ENCODE measurements at regions not wholly inside any gene's neighbourhood (a gene's known extent, or its start where the extent isn't known, plus 50 kb on each side); places are given as distances from the start of the nearest gene placed in this dataset.
"Not testable (repeated sequence)": the region's sequence is repeated elsewhere in the genome, so short reads cannot be mapped to it uniquely, and the experiment has no call there.

- no peak for TF ChIP-seq CTCF (IDR thresholded peaks at IDR 0.05; ENCODE audit: low read length, missing control alignments)
- DNase-seq (ENCODE audit: low read depth) = peak; percentile 8
- no peak overlapping the region for H3K4me3 ChIP-seq (replicated peaks; ENCODE audit: low read depth, low read length)
Measured at GRCh38 chr6:166705069-166705468, 78.0 kb upstream of the RPS6KA2 start.

- no peak for TF ChIP-seq CTCF (IDR thresholded peaks at IDR 0.05; ENCODE audit: low read length, missing control alignments)
- DNase-seq (ENCODE audit: low read depth) = no peak
- no peak overlapping the region for H3K4me3 ChIP-seq (replicated peaks; ENCODE audit: low read depth, low read length)
Measured at GRCh38 chr6:166704171-166704570, 77.1 kb upstream of the RPS6KA2 start.

- DNase-seq (ENCODE audit: low read depth) = peak; percentile 24
- no peak for TF ChIP-seq CTCF (IDR thresholded peaks at IDR 0.05; ENCODE audit: low read length, missing control alignments)
Measured at GRCh38 chr6:166703149-166703710, 76.2 kb upstream of the RPS6KA2 start.

GRCh38 chr6:166701424-166701823, 74.4 kb upstream of the RPS6KA2 start:
- DNase-seq (ENCODE audit: low read depth); H3K4me3 ChIP-seq (replicated peaks; ENCODE audit: low read depth, low read length): not testable (repeated sequence)

More at GRCh38 chr6:166703149-166703710, 76.2 kb upstream of the RPS6KA2 start:
- H3K4me3 ChIP-seq (replicated peaks; ENCODE audit: low read depth, low read length) = no peak overlapping the region

GRCh38 chr6:166700871-166701270, 73.8 kb upstream of the RPS6KA2 start:
- not testable (repeated sequence) for DNase-seq (ENCODE audit: low read depth); H3K4me3 ChIP-seq (replicated peaks; ENCODE audit: low read depth, low read length)

GRCh38 chr6:166697113-166697512, 70.1 kb upstream of the RPS6KA2 start:
- H3K4me3 ChIP-seq (replicated peaks; ENCODE audit: low read depth, low read length) = no peak overlapping the region
- TF ChIP-seq CTCF (IDR thresholded peaks at IDR 0.05; ENCODE audit: low read length, missing control alignments) = no peak
- DNase-seq (ENCODE audit: low read depth) = no peak

- no peak for TF ChIP-seq CTCF (IDR thresholded peaks at IDR 0.05; ENCODE audit: low read length, missing control alignments)
- DNase-seq (ENCODE audit: low read depth) = no peak
- H3K4me3 ChIP-seq (replicated peaks; ENCODE audit: low read depth, low read length) = no peak overlapping the region
Measured at GRCh38 chr6:166693880-166694279, 66.8 kb upstream of the RPS6KA2 start.

GRCh38 chr6:166692723-166693302, 65.8 kb upstream of the RPS6KA2 start:
- H3K4me3 ChIP-seq (replicated peaks; ENCODE audit: low read depth, low read length) = no peak overlapping the region
- no peak for DNase-seq (ENCODE audit: low read depth)
- no peak for TF ChIP-seq CTCF (IDR thresholded peaks at IDR 0.05; ENCODE audit: low read length, missing control alignments)
